Body of pancreas (tissue), 4 donors: ENCODE measurements at regions not wholly inside any gene's neighbourhood (a gene's known extent, or its start where the extent isn't known, plus 50 kb on each side); places are given as distances from the start of the nearest gene placed in this dataset.

Experiments
- POLR2A ChIP-seq, 3 donors: fragments of 450-650 bp; IDR thresholded peaks; one replicate each; pipeline ENCODE4 v1.6.1; 2016; ENCODE audit warnings: antibody characterized with exemption in 3 of 3, mild to moderate bottlenecking in 2 of 3
- TF ChIP-seq, protein P1 (sequence below), 7 experiments: fragments of 450-650 bp in 4 of 7; fragments of 200-600 bp in 3 of 7; sonication (generic) in 3 of 7; IDR thresholded peaks; one replicate each; pipeline ENCODE4 v1.5.1; 2016 to 2019; ENCODE audit warnings: antibody characterized with exemption in 7 of 7

DNA sequence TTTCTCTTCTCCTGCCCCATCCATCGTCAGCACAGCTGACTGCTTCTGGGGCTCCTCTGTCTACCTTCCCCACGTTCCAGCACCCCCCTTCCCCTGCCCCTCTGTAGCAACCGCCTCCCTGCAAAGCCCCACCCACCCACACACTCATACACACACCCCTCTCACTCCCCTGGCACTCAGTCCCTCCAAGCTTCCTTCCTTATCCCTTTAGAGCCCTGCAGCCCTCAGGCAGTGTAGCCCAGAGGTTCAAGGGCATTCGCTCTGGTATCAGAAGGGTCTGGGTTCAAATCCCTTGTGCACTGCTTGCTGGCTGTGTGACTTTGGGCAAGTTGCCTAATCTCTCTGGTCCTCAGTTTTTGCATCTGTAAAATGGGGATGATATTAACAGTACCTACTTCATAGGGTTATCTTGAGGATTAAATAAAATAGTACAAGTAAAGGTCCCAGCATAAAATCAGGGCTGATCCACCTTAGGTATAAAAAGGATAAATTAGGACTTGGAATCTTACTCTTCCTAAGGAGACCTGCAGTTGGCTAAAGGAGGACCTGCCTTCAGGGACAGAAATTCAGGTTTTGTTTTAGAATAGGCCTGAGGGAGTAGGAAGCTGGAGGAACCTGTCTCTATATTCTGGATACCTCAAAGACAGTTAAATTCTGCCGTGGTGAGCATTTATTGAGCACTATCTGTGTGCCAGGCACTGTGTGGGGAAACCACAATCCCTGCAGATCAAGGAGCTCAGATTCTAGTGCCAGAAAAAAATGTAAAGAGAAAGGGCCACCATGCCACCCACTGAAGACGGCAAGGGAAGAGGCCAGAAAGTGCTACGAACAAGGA is 94.1 kb downstream of the SNX5 start:
- TF ChIP-seq, protein P1, sequence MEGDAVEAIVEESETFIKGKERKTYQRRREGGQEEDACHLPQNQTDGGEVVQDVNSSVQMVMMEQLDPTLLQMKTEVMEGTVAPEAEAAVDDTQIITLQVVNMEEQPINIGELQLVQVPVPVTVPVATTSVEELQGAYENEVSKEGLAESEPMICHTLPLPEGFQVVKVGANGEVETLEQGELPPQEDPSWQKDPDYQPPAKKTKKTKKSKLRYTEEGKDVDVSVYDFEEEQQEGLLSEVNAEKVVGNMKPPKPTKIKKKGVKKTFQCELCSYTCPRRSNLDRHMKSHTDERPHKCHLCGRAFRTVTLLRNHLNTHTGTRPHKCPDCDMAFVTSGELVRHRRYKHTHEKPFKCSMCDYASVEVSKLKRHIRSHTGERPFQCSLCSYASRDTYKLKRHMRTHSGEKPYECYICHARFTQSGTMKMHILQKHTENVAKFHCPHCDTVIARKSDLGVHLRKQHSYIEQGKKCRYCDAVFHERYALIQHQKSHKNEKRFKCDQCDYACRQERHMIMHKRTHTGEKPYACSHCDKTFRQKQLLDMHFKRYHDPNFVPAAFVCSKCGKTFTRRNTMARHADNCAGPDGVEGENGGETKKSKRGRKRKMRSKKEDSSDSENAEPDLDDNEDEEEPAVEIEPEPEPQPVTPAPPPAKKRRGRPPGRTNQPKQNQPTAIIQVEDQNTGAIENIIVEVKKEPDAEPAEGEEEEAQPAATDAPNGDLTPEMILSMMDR (IDR thresholded peaks at IDR 0.05) = no peak
- no peak for TF ChIP-seq POLR2A (IDR thresholded peaks at IDR 0.05)
